GM23338 (cell line): ENCODE measurements at regions not wholly inside any gene's neighbourhood (a gene's known extent, or its start where the extent isn't known, plus 50 kb on each side); places are given as distances from the start of the nearest gene placed in this dataset.
A peak's percentile ranks its signal among the peaks of the same experiment; 100 is the strongest.

Experiments
- ATAC-seq: fragments of 200-7000 bp; cut with Tn5 transposase; 3 replicates; pipeline ENCODE4 v1.9.1; 2020
- DNase-seq: peaks from one replicate; pipeline ENCODE4 v3.0.0-alpha.2; 2015; ENCODE audit warnings: low spot score
- H2AFZ ChIP-seq: fragments of 200-600 bp; sonication (generic); 2 replicates; pipeline ENCODE4 v1.8.0; 2016; ENCODE audit warnings: antibody characterized with exemption, mild to moderate bottlenecking, moderate library complexity
- H3F3A ChIP-seq: fragments of 200-600 bp; sonication (generic); replicated peaks from 2 replicates; pipeline ENCODE4 v1.8.0; 2017; ENCODE audit warnings: antibody characterized with exemption, mixed run types, low read depth
- H3K27ac ChIP-seq: fragments of 200-600 bp; sonication (generic); 2 replicates; pipeline ENCODE4 v1.6.1; 2016; ENCODE audit warnings: low read depth
- H3K27me3 ChIP-seq: fragments of 200-600 bp; sonication (generic); 2 replicates; pipeline ENCODE4 v1.8.0; 2016; ENCODE audit warnings: mild to moderate bottlenecking, mixed run types, moderate library complexity; ENCODE audit not compliant: insufficient read depth
- H3K36me3 ChIP-seq: fragments of 200-600 bp; sonication (generic); 2 replicates; pipeline ENCODE4 v1.8.0; 2016; ENCODE audit warnings: mild to moderate bottlenecking; ENCODE audit not compliant: insufficient read depth
- H3K4me1 ChIP-seq: fragments of 200-600 bp; sonication (generic); 2 replicates; pipeline ENCODE4 v1.8.0; 2016; ENCODE audit warnings: mild to moderate bottlenecking, moderate library complexity; ENCODE audit not compliant: insufficient read depth
- H3K4me2 ChIP-seq: fragments of 200-600 bp; sonication (generic); 2 replicates; pipeline ENCODE4 v1.7.1; 2017; ENCODE audit warnings: mixed run types
- H3K4me3 ChIP-seq: fragments of 200-600 bp; sonication (generic); 2 replicates; pipeline ENCODE4 v1.6.1; 2016; ENCODE audit warnings: mixed run types
- H3K79me2 ChIP-seq: fragments of 200-600 bp; sonication (generic); replicated peaks from 2 replicates; pipeline ENCODE4 v1.8.0; 2017; ENCODE audit warnings: mild to moderate bottlenecking; ENCODE audit not compliant: insufficient read depth
- H3K9me2 ChIP-seq: fragments of 200-600 bp; sonication (generic); 2 replicates; pipeline ENCODE4 v1.8.0; 2017; ENCODE audit not compliant: insufficient read depth
- H4K20me1 ChIP-seq: fragments of 200-600 bp; sonication (generic); replicated peaks from 2 replicates; pipeline ENCODE4 v1.8.0; 2017; ENCODE audit warnings: mild to moderate bottlenecking; ENCODE audit not compliant: insufficient read depth
- H3K27ac Mint-ChIP-seq: 2 replicates; pipeline ENCODE4 v1.8.0; 2020; ENCODE audit warnings: inconsistent platforms, mild to moderate bottlenecking, moderate library complexity, mixed read lengths
- H3K27me3 Mint-ChIP-seq: 3 replicates; pipeline ENCODE4 v1.8.0; 2022; ENCODE audit warnings: low read depth, mild to moderate bottlenecking, moderate library complexity, mixed read lengths, inconsistent platforms; ENCODE audit not compliant: insufficient read depth, poor library complexity
- H3K36me3 Mint-ChIP-seq: 3 replicates; pipeline ENCODE4 v1.8.0; 2021; ENCODE audit warnings: low read depth, mild to moderate bottlenecking, inconsistent platforms, moderate library complexity, mixed read lengths
- H3K4me1 Mint-ChIP-seq: 3 replicates; pipeline ENCODE4 v1.8.0; 2020; ENCODE audit warnings: mild to moderate bottlenecking, inconsistent platforms, mixed read lengths
- H3K4me3 Mint-ChIP-seq: 3 replicates; pipeline ENCODE4 v1.8.0; 2021; ENCODE audit warnings: moderate library complexity, mild to moderate bottlenecking, inconsistent platforms, mixed read lengths
- H3K9me3 Mint-ChIP-seq: 3 replicates; pipeline ENCODE4 v1.8.0; 2020; ENCODE audit warnings: moderate library complexity, mild to moderate bottlenecking, inconsistent platforms, mixed read lengths
- CREB1 ChIP-seq: fragments of 250-450 bp; sonication (Bioruptor Pico); IDR thresholded peaks from 2 replicates; pipeline ENCODE4 v1.5.0; 2020; ENCODE audit warnings: low read depth, mild to moderate bottlenecking, moderate library complexity
- CTCF ChIP-seq, 2 experiments: fragments of 200-600 bp in 1 of 2; sonication (generic) in 1 of 2; conservative IDR thresholded peaks; 2 replicates each; pipeline versions ENCODE4 v1.5.1 to v1.6.1; 2016 to 2017; ENCODE audit warnings: antibody characterized with exemption in 2 of 2, low read depth in 2 of 2, mild to moderate bottlenecking in 2 of 2, moderate library complexity in 1 of 2
- ETS1 ChIP-seq: IDR thresholded peaks from 2 replicates; pipeline ENCODE4 v1.6.1; 2016; ENCODE audit warnings: antibody characterized with exemption
- EZH2 ChIP-seq: fragments of 200-600 bp; sonication (generic); IDR thresholded peaks from one replicate; pipeline ENCODE4 v1.8.0; 2017; ENCODE audit warnings: antibody characterized with exemption, mild to moderate bottlenecking, low read depth; ENCODE audit not compliant: unreplicated experiment
- EZH2phosphoT487 ChIP-seq: fragments of 200-600 bp; sonication (generic); IDR thresholded peaks from one replicate; pipeline ENCODE4 v1.8.1; 2018; ENCODE audit warnings: antibody characterized with exemption; ENCODE audit not compliant: unreplicated experiment
- NANOG ChIP-seq: IDR thresholded peaks from 2 replicates; pipeline ENCODE4 v1.6.1; 2016; ENCODE audit warnings: antibody characterized with exemption, borderline replicate concordance
- POLR2AphosphoS5 ChIP-seq: IDR thresholded peaks from 2 replicates; pipeline ENCODE4 v1.6.1; 2016; ENCODE audit warnings: antibody characterized with exemption, low read depth
- REST ChIP-seq: IDR thresholded peaks from one replicate; pipeline ENCODE4 v1.6.1; 2018; ENCODE audit warnings: antibody characterized with exemption; ENCODE audit not compliant: unreplicated experiment
- STAT1 ChIP-seq: IDR thresholded peaks from one replicate; pipeline ENCODE4 v1.6.1; 2016; ENCODE audit warnings: antibody characterized with exemption; ENCODE audit not compliant: unreplicated experiment
- ZNF114 ChIP-seq: fragments of 250-450 bp; sonication (Bioruptor Pico); IDR thresholded peaks from 2 replicates; pipeline ENCODE4 v1.5.0; 2020; ENCODE audit warnings: mild to moderate bottlenecking, moderate library complexity
- ZNF331 ChIP-seq: fragments of 250-450 bp; sonication (Bioruptor Pico); IDR thresholded peaks from 2 replicates; pipeline ENCODE4 v1.5.0; 2020; ENCODE audit warnings: low read depth, mild to moderate bottlenecking, moderate library complexity

GRCh38 chr16:72246423-72246822 is 74.5 kb upstream of the PMFBP1 start:
- H2AFZ ChIP-seq: no peak overlapping the region
- H3K79me2 ChIP-seq: no peaks in the 10 kb centered on the region
- Mint-ChIP-seq H3K4me1 (0 out of 3 replicates have a peak, but pooled peaks cover 2% of the 10 kb centered on the region), H3K36me3 (no peaks in the 10 kb centered on the region), H3K4me3 (no peak overlapping the region), H3K27ac (no peak overlapping the region), H3K9me3 (no peaks in the 10 kb centered on the region), H3K27me3 (peaks cover 2% of the 10 kb centered on the region)
- no peak overlapping the region for H3K4me2 ChIP-seq
- H3K27ac ChIP-seq: no peak overlapping the region
- TF ChIP-seq ZNF331 (CRISPR knock-in tag) (no peak), NANOG (no peak), ZNF114 (CRISPR knock-in tag) (no peak)
- H3K9me2 ChIP-seq: no peaks in the 10 kb centered on the region
- no peaks in the 10 kb centered on the region for H3K4me1 ChIP-seq
- ATAC-seq (no peak), DNase-seq (no peak)
- no peaks in the 10 kb centered on the region for H4K20me1 ChIP-seq
- no peaks in the 10 kb centered on the region for H3K36me3 ChIP-seq
- H3K27me3 ChIP-seq: no peaks in the 10 kb centered on the region
- H3F3A ChIP-seq: no peaks in the 10 kb centered on the region
- H3K4me3 ChIP-seq: no peak overlapping the region

- no peak overlapping the region for H3K27ac ChIP-seq
- no peaks in the 10 kb centered on the region for H3K27me3 ChIP-seq
- no peak overlapping the region for H3K27ac Mint-ChIP-seq
- H3F3A ChIP-seq: no peaks in the 10 kb centered on the region
- H3K4me1 Mint-ChIP-seq: 0 out of 3 replicates have a peak, but pooled peaks cover 2% of the 10 kb centered on the region
- DNase-seq (peak; percentile 22), ATAC-seq (peak; percentile 55)
- H3K4me2 ChIP-seq: no peak overlapping the region
- H3K4me3 Mint-ChIP-seq: no peak overlapping the region
- peaks cover 2% of the 10 kb centered on the region for H3K27me3 Mint-ChIP-seq
- no peaks in the 10 kb centered on the region for H3K9me3 Mint-ChIP-seq
- H3K9me2 ChIP-seq: no peaks in the 10 kb centered on the region
- no peak overlapping the region for H2AFZ ChIP-seq
- TF ChIP-seq CTCF (conservative IDR thresholded peaks at IDR 0.05; ENCODE audit: low read depth in 2 of 2) (peak in 1 of 2 experiments; percentile 61; a peak in 2 of 4 replicates), EZH2 (no peak), CREB1 (CRISPR knock-in tag) (no peak)
- H3K4me1 ChIP-seq: no peaks in the 10 kb centered on the region
- H4K20me1 ChIP-seq: no peaks in the 10 kb centered on the region
- no peak overlapping the region for H3K4me3 ChIP-seq
- H3K79me2 ChIP-seq: no peaks in the 10 kb centered on the region
- no peaks in the 10 kb centered on the region for H3K36me3 Mint-ChIP-seq
- no peaks in the 10 kb centered on the region for H3K36me3 ChIP-seq
These were observed 72.9 kb upstream of the PMFBP1 start for GRCh38 chr16:72244853-72245252.

- Histone ChIP-seq H3F3A (no peaks in the 10 kb centered on the region), H3K27ac (no peak overlapping the region), H3K4me2 (no peak overlapping the region), H3K9me2 (no peaks in the 10 kb centered on the region), H4K20me1 (no peaks in the 10 kb centered on the region), H3K4me1 (no peaks in the 10 kb centered on the region), H3K36me3 (no peaks in the 10 kb centered on the region), H2AFZ (no peak overlapping the region), H3K79me2 (no peaks in the 10 kb centered on the region), H3K4me3 (no peak overlapping the region), H3K27me3 (no peaks in the 10 kb centered on the region)
- Mint-ChIP-seq H3K9me3 (no peaks in the 10 kb centered on the region), H3K4me1 (no peaks in the 10 kb centered on the region), H3K27ac (no peak overlapping the region), H3K36me3 (no peaks in the 10 kb centered on the region), H3K27me3 (peaks cover 2% of the 10 kb centered on the region), H3K4me3 (no peak overlapping the region)
- no peak for DNase-seq
- no peak for ATAC-seq
- TF ChIP-seq ZNF114 (CRISPR knock-in tag): no peak
- TF ChIP-seq EZH2: no peak
- TF ChIP-seq ZNF331 (CRISPR knock-in tag): no peak
- no peak for TF ChIP-seq REST
- no peak for TF ChIP-seq POLR2AphosphoS5
- TF ChIP-seq ETS1: no peak
- TF ChIP-seq STAT1: no peak
- no peak for TF ChIP-seq EZH2phosphoT487
- no peak for TF ChIP-seq CTCF (conservative IDR thresholded peaks at IDR 0.05; ENCODE audit: low read depth in 2 of 2)
- TF ChIP-seq CREB1 (CRISPR knock-in tag): no peak
These were observed 71.7 kb upstream of the PMFBP1 start for GRCh38 chr16:72243621-72244020.
